ENCODE measurements at regions not wholly inside any gene's neighbourhood (a gene's known extent, or its start where the extent isn't known, plus 50 kb on each side); places are given as distances from the start of the nearest gene placed in this dataset.
"Not testable (repeated sequence)": the region's sequence is repeated elsewhere in the genome, so short reads cannot be mapped to it uniquely, and the experiment has no call there.

DNA sequence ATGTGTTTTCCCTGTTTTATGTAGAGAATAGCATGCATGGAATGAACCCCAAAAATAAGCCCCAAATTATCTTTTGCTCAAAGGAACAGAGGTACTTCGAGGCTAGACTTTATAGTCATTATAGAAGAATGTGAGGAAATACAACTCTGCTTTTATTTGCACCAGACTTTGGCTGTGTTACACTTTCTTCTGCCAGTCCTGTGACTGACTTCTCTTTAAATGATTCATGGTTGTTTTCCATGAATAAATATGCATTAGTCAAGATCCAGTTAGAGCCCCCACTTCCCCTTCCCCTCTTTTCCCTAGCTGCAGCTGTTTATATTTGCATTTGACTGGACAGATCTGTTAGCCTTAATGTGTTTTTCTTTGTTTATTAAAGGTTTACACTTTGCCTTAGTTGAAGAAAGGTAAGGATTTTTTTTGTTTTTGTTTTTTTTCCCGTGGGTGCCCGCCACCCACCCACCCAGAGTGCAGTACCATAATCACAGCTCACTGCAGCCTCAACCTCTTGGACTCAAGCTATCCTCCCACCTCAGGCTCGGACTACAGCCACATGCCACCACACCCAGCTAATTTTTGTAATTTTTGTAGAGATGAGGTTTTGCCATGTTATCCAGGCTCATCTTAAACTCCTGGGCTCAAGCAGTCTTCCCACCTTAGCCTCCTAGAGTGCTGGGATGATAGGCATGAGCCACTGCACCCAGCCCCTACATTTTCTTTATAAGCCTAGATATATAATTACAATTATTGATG lies 152.6 kb downstream of the CYB561 start:
- H3K4me3 Mint-ChIP-seq (ENCODE audit: unreplicated experiment), result no peak overlapping the region
- DNase-seq (ENCODE audit: extremely low spot score, unreplicated experiment), result no peak
- peaks cover 30% of the 10 kb centered on the region for H3K4me1 Mint-ChIP-seq (ENCODE audit: unreplicated experiment)
- TF ChIP-seq, protein P1, sequence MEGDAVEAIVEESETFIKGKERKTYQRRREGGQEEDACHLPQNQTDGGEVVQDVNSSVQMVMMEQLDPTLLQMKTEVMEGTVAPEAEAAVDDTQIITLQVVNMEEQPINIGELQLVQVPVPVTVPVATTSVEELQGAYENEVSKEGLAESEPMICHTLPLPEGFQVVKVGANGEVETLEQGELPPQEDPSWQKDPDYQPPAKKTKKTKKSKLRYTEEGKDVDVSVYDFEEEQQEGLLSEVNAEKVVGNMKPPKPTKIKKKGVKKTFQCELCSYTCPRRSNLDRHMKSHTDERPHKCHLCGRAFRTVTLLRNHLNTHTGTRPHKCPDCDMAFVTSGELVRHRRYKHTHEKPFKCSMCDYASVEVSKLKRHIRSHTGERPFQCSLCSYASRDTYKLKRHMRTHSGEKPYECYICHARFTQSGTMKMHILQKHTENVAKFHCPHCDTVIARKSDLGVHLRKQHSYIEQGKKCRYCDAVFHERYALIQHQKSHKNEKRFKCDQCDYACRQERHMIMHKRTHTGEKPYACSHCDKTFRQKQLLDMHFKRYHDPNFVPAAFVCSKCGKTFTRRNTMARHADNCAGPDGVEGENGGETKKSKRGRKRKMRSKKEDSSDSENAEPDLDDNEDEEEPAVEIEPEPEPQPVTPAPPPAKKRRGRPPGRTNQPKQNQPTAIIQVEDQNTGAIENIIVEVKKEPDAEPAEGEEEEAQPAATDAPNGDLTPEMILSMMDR (IDR thresholded peaks at IDR 0.05), result no peak
- no peaks in the 10 kb centered on the region for H3K27me3 Mint-ChIP-seq (ENCODE audit: unreplicated experiment)
- peak overlapping the region; percentile 70 for H3K27ac Mint-ChIP-seq (ENCODE audit: unreplicated experiment)
- peaks cover 14% of the 10 kb centered on the region for H3K36me3 Mint-ChIP-seq (ENCODE audit: unreplicated experiment)
- peaks cover 19% of the 10 kb centered on the region for H3K9me3 Mint-ChIP-seq (ENCODE audit: unreplicated experiment)

GRCh38 chr17:63294776-63295175 lies 151.3 kb downstream of the CYB561 start:
- TF ChIP-seq, protein P1 (IDR thresholded peaks at IDR 0.05), result no peak
- Mint-ChIP-seq H3K27ac (ENCODE audit: unreplicated experiment) (peak overlapping the region; percentile 35), H3K9me3 (ENCODE audit: unreplicated experiment) (peaks cover 28% of the 10 kb centered on the region), H3K27me3 (ENCODE audit: unreplicated experiment) (no peaks in the 10 kb centered on the region), H3K36me3 (ENCODE audit: unreplicated experiment) (peaks cover 21% of the 10 kb centered on the region), H3K4me3 (ENCODE audit: unreplicated experiment) (no peak overlapping the region), H3K4me1 (ENCODE audit: unreplicated experiment) (peaks cover 30% of the 10 kb centered on the region)
- DNase-seq (ENCODE audit: extremely low spot score, unreplicated experiment), result no peak

- Mint-ChIP-seq H3K27ac (ENCODE audit: unreplicated experiment) (no peak overlapping the region), H3K4me1 (ENCODE audit: unreplicated experiment) (peaks cover 30% of the 10 kb centered on the region), H3K27me3 (ENCODE audit: unreplicated experiment) (no peaks in the 10 kb centered on the region), H3K36me3 (ENCODE audit: unreplicated experiment) (peaks cover 21% of the 10 kb centered on the region), H3K4me3 (ENCODE audit: unreplicated experiment) (no peak overlapping the region), H3K9me3 (ENCODE audit: unreplicated experiment) (peaks cover 30% of the 10 kb centered on the region)
- no peak for DNase-seq (ENCODE audit: extremely low spot score, unreplicated experiment)
- TF ChIP-seq, protein P1 (IDR thresholded peaks at IDR 0.05), result no peak
Measured at GRCh38 chr17:63295288-63295687, 150.8 kb downstream of the CYB561 start.

DNA sequence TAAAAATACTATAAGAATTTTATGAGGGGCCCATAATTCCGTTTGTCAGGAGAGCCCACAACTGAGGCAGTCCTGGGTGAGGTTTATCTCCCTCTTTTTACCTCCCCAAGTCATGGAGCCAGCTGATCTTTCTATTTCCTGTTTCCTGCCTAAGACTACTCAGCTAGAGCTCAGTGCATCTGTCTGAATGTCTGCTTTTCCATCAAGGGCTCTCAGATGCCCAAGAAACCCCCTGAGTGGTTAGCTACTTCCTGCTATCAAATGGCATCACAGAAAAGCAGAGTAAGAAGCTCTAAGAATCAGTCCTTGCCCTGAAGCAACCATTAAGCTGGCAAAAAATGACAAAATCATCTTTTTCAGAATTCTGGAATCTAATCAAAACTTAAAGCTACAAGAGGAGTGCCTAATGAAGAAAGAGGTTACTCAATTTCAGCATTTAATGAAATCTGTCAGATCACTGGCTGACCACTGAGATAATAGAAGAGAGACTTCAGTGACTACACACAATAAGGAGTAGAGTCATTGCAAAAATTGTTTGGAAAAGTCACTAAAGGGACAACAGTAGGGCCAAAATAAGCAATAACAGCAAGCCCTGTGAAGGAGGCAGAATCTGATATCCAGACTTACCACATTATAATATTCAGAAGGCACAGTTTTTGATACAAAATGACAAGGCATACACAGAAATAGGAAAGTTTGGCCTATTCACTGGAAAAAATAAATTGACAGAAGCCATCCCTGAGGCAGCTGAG lies 150.1 kb downstream of the CYB561 start:
- Mint-ChIP-seq H3K9me3 (ENCODE audit: unreplicated experiment) (peaks cover 30% of the 10 kb centered on the region), H3K27ac (ENCODE audit: unreplicated experiment) (no peak overlapping the region), H3K4me3 (ENCODE audit: unreplicated experiment) (no peak overlapping the region), H3K36me3 (ENCODE audit: unreplicated experiment) (peaks cover 21% of the 10 kb centered on the region), H3K4me1 (ENCODE audit: unreplicated experiment) (peaks cover 25% of the 10 kb centered on the region), H3K27me3 (ENCODE audit: unreplicated experiment) (no peaks in the 10 kb centered on the region)
- TF ChIP-seq, protein P1 (IDR thresholded peaks at IDR 0.05), result no peak
- no peak for DNase-seq (ENCODE audit: extremely low spot score, unreplicated experiment)

DNA sequence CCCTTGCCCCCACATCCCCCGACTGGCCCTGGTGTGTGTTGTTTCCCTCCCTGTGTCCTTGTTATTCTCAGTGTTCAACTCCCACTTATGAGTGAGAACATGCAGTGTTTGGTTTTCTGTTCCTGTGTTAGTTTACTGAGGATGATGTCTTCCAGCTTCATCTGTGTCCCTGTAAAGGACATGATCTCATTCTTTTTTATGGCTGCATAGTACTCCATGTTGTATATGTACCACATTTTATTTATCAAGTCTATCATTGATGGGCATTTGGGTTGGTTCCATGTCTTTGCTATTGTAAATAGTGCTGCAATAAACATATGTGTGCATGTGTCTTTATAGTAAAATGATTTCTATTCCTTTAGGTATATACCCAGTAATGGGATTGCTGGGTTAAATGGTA lies 147.2 kb downstream of the CYB561 start:
- not testable (repeated sequence) for H3K4me3 Mint-ChIP-seq (ENCODE audit: unreplicated experiment); H3K27ac Mint-ChIP-seq (ENCODE audit: unreplicated experiment); H3K27me3 Mint-ChIP-seq (ENCODE audit: unreplicated experiment); DNase-seq (ENCODE audit: extremely low spot score, unreplicated experiment)
- Mint-ChIP-seq H3K4me1 (ENCODE audit: unreplicated experiment) (peaks cover 12% of the 10 kb centered on the region), H3K9me3 (ENCODE audit: unreplicated experiment) (peaks cover 47% of the 10 kb centered on the region), H3K36me3 (ENCODE audit: unreplicated experiment) (peaks cover 33% of the 10 kb centered on the region)
